ENCODE measurements at regions not wholly inside any gene's neighbourhood (a gene's known extent, or its start where the extent isn't known, plus 50 kb on each side); places are given as distances from the start of the nearest gene placed in this dataset.

- TF ChIP-seq CTCF (IDR thresholded peaks at IDR 0.05), result no peak
- no peak for TF ChIP-seq POLR2A (IDR thresholded peaks at IDR 0.05)
These were observed 64.0 kb downstream of the OR13H1 start for GRCh38 chrX:131607792-131608369.
